Epithelial cell of prostate (primary cell): ENCODE measurements at regions not wholly inside any gene's neighbourhood (a gene's known extent, or its start where the extent isn't known, plus 50 kb on each side); places are given as distances from the start of the nearest gene placed in this dataset.

ENCODE experiments used
- DNase-seq: peaks from one replicate; pipeline ENCODE4 v3.0.0-alpha.2; 2011; ENCODE audit warnings: low read depth, low spot score
- H3K27ac ChIP-seq: fragments of 450-650 bp; 2 replicates; pipeline ENCODE4 v1.5.1; 2017; ENCODE audit warnings: mild to moderate bottlenecking

DNA sequence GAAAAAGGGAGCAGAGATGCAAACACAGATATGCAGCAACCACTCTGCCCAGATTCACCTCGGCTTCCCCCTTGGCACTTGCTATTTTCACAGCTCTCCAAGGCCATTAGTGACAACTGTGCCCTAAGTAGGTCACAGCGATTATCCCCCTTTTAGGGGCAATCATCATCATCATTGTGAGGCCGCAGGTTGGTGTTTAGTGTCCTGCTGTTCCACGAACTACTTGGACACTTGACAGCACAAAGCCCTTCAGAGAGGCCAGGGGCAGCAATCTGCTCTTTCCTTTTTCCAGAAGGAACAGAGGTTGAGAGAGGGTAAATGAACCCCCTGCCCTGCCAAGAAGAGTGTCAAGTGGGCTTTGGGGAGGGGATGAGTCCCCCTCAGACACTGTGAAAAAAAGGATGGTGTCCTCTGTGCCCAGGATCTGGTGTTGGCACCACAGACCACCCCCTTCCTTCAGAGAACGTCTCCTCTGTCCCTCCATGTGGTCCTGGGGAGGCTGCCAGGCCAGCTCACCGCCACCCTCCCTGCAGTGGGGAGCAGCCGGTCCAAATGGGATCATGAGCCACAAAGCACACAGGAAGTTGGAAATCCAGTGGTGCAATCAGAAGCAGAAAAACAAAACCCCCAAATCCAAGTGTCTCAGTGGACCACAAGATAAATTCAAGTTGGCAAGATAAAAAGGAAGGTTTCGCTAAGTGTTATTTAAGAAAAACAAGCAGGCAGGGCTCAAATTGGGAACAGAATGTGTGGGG lies 78.4 kb upstream of the MED9 start:
- DNase-seq: no peak
- H3K27ac ChIP-seq: no peak overlapping the region

DNA sequence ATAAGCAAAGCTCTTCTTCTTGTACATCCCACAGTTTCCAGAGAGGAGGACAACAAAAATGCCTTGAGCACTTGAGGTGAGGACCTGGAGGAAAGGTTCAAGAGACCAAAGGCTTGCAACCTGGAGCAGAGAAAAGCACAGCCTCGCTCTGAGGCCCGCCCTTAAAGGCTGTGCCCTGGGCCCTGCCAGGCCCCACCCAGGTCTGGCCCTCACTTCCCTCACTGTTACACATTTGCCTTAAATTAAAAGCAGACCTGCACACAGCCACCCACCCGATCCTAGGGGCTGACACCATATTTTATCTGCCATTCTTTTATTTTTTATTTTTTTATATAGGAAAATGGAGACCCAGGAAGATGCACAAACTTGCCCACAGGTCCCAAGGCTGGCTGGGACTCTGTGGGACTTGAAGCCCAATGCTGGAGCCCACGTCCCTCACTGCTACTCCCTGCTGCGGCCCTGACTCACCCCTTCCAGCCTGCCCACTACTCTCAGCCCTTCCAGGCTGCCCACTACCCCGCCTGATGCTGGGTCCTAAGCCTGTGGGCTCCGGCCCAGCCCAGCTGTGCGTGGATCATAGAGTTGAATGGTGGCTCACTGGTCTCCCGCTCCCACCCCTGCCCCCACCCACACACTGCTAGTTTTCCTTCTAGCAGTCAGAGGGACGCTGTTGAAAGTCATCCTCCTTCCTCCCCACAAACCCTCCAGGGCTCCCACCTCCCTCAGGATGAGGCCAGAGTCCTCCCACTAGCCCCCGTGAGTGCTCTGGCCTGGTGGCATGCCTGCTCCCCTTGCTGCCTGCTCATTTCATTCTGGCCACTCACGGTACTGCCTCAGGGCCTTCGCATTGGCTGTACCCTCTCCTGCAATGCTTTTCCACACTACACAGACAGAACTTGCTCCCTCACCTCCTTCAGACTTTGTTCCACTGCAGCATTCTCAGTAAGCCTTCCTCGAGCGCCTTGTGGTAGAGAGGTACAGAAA lies 77.6 kb upstream of the MED9 start:
- H3K27ac ChIP-seq: no peak overlapping the region
- no peak for DNase-seq

DNA sequence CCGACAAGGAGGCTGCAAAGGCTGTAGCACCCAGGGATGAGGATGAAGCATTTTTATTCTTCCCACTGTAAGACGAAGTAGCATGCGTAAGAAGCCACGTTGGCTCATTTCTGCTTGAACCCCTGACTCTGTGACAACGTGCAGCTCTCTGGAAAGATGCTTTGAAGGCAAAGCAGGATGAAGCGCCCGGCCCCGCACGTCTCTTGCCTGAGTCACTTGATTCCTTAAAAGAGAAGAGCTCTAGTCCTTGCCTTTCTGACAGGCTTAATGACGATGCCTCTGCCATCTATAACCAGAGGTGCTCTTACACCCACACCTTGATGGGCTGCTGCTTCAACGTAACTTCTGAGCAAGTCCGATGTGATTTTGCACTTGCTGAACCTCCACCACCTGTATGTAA lies 76.7 kb upstream of the MED9 start:
- H3K27ac ChIP-seq: no peak overlapping the region
- DNase-seq: no peak

DNA sequence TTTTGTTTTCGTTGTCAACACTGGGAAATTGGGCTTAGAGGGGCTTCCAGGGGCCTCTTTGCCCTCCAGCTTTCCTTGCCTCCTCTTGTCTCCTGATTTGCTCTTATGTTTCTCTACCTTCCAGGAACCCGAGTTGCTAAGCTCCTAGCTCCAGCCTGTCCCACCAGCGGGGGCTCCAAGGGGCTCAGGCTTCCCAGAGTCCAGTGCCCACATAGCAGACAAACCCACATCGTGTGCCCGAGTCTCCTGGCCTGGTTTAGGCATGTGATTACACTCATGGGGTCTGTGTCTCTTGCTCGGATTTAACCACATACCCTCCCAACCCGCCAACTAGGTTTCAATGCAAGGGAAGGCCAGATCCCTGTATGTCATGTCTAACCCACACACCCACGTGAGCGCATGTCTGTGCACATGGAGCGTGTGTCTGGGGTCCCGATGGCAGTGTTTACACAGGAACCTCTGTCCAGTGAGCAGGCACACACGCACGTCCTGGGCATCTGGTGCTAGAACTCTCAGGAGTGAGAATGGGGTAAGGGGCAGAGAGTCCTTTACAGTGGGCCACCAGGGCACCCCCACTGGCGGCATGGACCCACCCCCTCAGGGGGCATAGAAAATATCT lies 76.1 kb upstream of the MED9 start:
- no peak for DNase-seq
- no peak overlapping the region for H3K27ac ChIP-seq

DNA sequence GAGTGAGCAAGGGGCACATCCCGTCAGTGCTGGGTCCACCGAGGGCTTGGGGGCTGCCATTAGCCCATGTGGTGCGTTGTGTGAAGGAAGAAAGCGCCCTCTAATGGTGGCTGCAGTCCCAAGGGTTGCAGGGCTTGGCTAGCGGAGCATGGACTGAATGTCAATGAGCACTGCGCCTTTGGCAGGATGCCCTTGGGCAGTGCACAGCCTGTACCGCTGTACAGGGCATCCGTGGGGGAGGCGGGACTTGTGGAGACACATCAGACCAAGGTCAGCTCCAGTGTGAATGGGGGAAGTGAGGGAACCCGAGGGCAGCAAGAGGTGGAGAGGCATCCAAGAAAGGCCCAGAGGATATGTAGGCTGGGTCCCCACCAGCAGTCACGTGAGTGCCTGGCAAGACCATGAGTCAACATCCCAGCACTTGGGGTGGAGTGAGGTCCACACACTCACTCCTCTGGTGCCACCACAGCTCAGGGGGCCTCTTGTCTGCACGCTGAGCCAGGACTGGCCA lies 75.5 kb upstream of the MED9 start:
- no peak overlapping the region for H3K27ac ChIP-seq

DNA sequence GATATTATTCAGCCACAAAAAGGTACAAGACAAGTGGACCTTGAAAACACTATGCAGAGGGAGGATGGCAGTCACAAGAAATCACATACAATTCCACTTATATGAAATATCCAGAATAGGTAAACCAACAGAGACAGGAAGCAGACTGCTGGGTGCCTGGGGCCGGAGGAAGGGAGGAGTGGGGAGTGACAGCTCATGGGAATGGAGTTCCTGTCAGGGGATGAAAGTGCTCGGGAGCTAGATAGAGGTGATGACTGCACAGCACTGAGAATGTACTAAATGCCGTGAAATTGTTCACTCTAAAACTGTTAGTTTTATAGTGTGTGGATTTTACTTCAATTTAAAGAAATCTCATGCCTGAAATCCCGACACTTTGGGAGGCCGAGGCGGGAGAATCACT lies 74.2 kb upstream of the MED9 start:
- no peak for DNase-seq
- H3K27ac ChIP-seq: no peak overlapping the region

More for the DNA sequence above, 75.5 kb upstream of the MED9 start:
- no peak for DNase-seq

DNA sequence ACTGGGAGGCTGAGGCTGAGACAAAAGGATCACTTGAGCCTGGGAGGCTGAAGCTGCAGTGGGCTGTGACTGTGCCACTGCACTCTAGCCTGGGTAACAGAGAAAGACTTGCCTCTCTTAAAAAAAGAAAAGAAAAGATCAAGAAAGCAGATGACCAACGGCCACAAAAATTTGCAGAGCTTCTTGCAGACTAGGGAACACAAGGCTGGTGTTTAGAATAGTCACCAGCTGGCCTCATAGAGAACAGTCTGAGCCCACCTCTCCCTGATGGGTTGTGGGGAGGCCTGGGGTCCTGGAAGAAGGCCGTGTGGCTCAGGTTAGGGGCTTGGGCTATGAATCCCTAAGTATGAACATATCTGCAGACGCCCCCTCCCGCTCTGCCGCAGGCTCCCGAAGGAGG lies 73.7 kb upstream of the MED9 start:
- no peak overlapping the region for H3K27ac ChIP-seq
- no peak for DNase-seq

DNA sequence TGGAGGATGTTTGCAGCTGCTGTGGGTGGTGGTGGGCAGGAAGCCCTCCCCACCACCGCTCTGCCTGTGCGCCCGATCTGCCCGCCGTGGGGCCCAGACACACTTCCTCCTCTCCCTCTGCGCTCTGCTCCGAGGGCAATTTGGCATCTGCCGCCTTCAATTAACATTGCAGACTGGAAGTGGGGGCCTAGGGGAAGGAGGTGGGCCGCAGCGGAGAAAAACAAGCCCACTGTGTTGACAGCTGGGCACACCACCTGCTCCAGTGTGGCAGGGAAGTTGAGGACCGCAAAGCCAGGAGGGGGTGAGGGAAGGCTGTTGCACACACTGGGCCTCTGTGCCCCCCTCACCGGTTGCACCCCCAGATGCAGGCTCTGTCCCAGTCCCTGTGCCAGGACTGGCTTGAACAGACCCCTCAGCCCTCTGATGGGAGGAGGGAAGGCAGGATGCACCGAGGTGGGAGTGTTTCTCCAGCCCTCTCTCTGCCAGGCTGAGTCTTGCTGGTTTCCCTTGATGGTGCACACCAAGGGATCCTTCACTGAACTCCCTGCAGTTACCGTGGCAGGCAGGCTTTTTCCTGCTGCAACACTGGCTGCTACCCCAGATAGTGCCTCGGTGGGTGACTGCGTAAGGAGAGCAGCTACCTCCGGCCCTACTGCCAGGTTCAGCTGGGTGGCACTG lies 72.8 kb upstream of the MED9 start:
- no peak for DNase-seq
- H3K27ac ChIP-seq: no peak overlapping the region

DNA sequence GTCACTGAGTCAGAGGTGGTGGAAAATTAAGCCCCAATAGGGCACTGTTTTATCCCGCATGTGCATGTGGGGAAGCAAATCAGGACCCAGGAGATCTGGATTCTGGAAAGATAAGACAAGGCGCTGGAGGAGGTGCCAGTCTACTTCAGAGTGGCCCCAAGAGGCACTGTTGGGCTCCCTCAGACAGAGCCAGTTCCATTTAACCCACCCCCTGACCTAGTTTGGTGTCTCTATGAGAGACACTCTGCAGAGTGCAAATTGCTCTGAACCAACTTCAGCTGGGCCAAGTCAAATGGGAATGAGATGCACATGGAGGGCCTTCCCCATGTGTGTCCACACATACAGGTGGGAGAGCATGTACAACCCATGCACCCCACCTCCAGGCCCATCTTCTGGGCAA lies 71.1 kb upstream of the MED9 start:
- DNase-seq: no peak
- H3K27ac ChIP-seq: no peak overlapping the region

DNA sequence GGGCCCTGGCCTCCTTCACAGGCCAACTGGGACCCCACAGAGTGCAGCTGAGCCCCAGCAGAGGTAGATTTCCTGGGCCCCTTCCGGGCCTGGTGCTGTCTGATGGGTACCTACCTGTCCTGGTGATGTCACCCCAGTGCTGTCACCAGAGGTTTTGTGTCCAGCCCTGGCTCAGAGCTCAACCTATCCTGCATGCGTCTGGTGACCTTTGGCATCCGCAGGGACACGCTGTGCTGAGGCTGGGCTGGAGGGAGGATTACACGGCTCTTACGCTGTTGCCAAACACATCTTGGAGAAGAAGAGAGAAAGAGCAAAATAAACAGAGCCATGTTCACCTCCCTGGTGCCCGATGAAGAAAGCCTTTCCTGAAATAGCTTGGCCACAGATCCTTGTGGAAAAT lies 70.6 kb upstream of the MED9 start:
- DNase-seq: no peak
- H3K27ac ChIP-seq: no peak overlapping the region

DNA sequence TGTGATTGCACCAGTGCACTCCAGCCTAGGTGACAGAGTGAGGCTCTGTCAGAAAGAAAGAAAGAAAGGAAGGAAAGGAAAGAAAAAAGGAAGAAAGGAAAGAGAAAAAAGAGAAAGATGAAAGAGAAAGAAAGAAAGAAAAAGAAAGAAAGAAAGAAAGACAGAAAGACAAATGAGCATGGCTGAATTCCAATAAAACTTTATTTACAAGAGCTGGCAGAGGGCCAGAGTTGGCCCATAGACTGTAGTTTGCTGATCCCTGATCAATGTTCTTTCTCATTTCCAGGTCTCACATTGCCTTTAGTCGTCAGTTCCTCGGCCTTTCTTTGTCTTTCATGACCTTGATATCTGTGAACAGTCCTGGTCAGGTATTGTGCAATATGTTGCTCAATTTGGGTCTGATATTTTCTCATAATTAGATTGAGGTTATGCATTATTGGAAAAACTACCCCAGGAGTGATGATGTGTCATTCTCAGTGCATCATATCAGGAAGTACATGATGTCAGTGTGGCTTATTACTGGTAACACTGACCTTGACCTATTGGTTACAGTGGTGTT lies 68.5 kb upstream of the MED9 start:
- H3K27ac ChIP-seq: no peak overlapping the region
- DNase-seq: no peak

DNA sequence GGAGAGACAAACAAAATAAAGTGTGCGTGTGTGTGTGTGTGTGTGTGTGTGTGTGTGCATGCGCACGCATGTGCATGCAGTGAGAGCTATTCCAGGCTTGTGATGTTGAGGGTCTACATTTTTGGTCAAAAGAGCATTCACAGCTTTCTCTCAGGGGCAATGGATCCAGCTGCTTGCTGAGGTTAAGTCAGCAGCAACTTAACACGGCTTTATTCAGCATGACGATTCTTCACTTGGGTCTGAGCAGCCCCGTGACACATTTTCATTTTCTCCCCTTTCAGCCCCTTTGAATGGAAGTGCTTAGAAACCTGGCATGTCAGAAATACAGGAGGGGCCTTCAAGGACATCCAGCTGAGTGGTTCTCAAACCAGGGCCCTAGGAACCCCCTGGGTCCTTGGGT lies 66.4 kb upstream of the MED9 start:
- H3K27ac ChIP-seq: no peak overlapping the region
- no peak for DNase-seq

DNA sequence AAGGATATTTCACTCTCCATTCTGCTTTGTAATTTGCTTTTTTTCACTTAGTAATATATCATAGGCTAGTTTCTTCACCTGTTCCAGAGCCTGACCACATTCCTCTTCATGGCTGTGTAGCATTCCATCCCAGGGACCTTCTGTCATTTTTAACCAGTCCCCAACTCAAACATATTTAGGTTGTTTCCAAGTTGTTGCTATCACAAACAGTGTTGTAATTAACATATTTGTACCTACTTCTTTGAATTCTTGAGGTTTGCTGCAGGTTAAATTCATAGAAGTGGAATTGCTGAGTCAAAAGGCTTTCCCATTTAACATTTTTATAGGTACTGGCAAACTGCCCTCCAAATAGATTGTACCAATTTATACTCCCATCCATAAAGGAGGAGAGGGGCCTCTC lies 65.1 kb upstream of the MED9 start:
- DNase-seq: no peak
- H3K27ac ChIP-seq: peak overlapping the region; percentile 90

DNA sequence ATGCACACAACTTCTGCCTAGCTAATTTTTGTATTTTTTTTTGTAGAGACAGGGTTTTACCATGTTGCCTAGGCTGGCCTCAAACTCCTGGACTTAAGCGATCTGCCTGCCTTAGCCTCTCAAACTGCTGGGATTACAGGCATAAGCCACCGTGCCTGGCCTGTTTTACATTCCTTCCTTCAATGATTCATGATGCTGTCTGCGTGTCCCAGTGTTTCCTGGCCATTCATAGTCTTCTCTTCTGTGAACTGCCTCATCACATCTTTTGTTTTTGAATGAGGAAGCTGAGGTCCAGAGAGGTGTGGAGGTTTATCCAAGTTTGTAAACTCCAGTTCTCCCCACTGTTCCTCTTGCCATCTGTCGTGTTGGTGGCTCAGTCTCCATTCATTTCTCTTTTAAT lies 64.5 kb upstream of the MED9 start:
- H3K27ac ChIP-seq: peak overlapping the region; percentile 90
- peak; percentile 44 for DNase-seq

DNA sequence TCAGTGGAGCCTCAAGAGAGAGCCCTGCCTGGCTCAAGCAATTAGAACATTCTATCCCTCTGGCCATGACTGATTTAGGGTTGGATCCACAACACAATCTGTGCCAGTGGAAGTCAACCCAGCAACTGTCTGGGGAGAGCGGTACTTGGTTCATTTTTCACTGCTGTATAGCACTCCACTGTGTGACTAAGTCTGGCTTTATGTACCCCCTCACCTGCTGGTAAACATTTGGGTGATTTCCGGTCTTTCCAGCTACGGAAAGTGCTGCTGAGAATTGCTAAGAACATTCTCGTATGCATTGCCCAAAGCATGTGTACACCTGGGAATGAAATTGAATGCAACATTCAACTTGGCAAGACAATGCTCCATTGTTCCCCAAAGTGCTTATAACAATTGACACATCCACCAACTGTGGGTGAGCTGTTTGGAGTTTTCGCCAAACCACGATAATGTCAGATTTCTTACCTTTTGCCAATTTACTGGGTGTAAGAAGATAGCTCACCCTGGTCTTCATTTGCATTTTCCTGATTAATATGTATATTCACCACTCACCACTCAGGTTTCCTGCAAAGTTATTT lies 63.5 kb upstream of the MED9 start:
- no peak for DNase-seq
- peak overlapping the region; percentile 90 for H3K27ac ChIP-seq

DNA sequence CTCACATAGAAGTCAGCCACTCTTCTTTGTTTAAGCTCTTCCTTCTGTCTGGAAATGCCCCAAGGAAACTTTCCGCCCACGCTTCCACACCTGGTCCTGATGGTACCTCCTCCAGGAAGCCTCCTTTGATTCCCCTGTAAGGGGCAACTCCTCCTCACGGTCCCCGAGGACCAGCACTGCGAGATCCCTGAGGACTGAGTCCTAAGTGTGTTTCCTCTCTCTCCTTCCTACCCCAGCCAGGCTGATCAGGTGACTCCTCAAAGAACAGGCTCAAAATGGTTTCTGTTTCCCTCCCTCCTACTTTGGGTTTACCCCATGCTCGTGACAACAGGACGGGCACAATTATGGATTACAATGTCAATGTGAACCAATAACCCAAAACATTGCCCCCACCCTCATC lies 63.0 kb upstream of the MED9 start:
- no peak for DNase-seq
- H3K27ac ChIP-seq: peak overlapping the region; percentile 90

DNA sequence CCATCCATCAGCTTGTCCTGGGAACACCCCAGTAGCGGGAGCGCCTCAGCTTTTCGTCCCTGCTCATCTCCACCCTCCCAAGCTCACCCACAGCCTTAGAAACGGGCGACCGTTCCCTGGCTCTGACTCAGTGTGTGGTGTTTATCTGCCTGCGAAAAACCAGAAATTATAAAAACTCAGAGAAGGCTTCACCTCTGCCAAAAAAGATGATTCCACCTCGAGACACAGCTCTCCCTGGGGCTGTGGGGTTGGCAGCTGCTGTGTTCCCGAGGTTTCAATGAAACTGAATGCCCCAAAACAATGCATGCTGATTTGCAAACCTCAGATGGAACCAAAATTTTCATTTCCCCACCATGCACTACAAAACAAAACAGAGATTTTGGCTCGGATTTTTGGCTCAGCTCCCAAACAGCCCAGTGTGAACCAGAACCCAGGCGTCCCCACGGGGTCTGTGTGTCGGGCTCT lies 62.4 kb upstream of the MED9 start:
- H3K27ac ChIP-seq: peak overlapping the region; percentile 90
- DNase-seq: no peak

DNA sequence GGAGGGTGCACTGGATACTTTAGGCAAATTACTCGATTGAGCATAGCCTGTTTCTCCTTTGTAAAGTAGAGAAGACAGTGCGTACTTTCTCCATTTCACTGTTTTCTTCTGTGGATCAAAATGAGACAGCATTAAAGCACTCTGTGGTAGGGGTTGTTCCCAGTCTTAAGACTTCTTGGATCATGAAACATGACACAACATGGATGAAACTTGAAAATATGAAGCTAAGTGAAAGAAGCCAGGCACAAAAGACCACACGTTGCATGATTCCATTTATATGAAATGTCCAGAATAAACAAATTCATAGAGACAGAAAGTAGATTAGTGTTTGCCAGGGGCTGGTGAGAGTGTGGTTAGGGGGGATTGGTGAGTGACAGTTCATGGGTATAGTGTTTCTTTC lies 61.8 kb upstream of the MED9 start:
- DNase-seq: no peak
- peak overlapping the region; percentile 90 for H3K27ac ChIP-seq

DNA sequence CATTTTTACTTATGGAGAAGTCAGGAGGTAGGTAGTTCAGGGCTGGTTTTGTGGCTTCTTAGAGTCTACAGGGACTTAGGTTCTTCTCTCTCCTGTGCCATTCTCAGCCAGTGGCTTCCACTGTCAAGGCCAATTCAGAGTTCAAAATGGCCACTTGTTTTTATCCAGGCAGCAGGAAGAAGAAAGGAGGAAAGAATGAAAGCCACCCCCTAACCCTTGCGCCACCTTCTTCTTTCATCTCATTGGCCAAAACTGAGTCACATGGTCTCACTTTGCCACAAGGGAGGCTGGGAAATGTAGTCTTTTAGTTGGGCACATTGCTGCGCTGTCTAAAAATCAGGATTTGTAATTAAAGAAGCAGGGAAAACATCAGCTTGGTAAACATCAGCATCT lies 60.8 kb upstream of the MED9 start:
- no peak for DNase-seq
- peak overlapping the region; percentile 90 for H3K27ac ChIP-seq
